ENCODE measurements at regions not wholly inside any gene's neighbourhood (a gene's known extent, or its start where the extent isn't known, plus 50 kb on each side); places are given as distances from the start of the nearest gene placed in this dataset.

GRCh38 chr12:130098301-130099005 is 63.8 kb upstream of the FZD10 start:
- TF ChIP-seq CTCF (IDR thresholded peaks at IDR 0.05) (no peak), POLR2AphosphoS2 (conservative IDR thresholded peaks at IDR 0.05; ENCODE audit: low read length) (no peak), POLR2A (IDR thresholded peaks at IDR 0.05; ENCODE audit: low read length) (no peak), MAX (IDR thresholded peaks at IDR 0.05) (no peak), FOSL2 (IDR thresholded peaks at IDR 0.05) (no peak), FOSL2 (CRISPR knock-in tag; IDR thresholded peaks at IDR 0.05) (no peak), FOSB (CRISPR knock-in tag; IDR thresholded peaks at IDR 0.05) (no peak), NPAS2 (CRISPR knock-in tag; IDR thresholded peaks at IDR 0.05; ENCODE audit: borderline replicate concordance) (no peak), EHF (CRISPR knock-in tag; IDR thresholded peaks at IDR 0.05) (no peak), RAD21 (conservative IDR thresholded peaks at IDR 0.05 in 1 of 2, IDR thresholded peaks at IDR 0.05 in 1 of 2) (no peak), CHD4 (IDR thresholded peaks at IDR 0.05; ENCODE audit: borderline replicate concordance) (no peak), JUN (IDR thresholded peaks at IDR 0.05) (no peak), RNF2 (IDR thresholded peaks at IDR 0.05; ENCODE audit: borderline replicate concordance, low read depth) (no peak), USF2 (IDR thresholded peaks at IDR 0.05) (no peak)
